ENCODE measurements at regions not wholly inside any gene's neighbourhood (a gene's known extent, or its start where the extent isn't known, plus 50 kb on each side); places are given as distances from the start of the nearest gene placed in this dataset.
"Not testable (repeated sequence)": the region's sequence is repeated elsewhere in the genome, so short reads cannot be mapped to it uniquely, and the experiment has no call there.

DNA sequence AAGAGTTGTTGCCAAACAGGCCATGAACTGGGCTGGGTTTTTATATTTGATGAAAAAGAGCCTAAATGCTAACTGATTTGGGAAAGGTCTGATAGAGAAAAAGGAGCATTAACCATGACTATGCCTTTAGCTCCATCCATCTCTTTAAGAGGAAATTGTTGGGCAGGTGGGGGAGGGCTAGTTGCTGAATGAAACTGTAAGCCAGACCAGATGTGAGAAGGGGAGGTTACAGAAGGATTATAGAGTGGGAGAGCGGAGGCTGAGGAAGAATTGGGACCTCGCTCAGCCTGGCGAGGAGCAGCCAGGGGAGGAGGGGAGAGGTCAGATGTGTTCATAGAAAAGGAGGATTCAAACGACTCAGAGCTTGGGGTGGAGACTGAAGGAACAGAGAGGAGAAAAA lies 74.9 kb upstream of the OTUD4 start:
- TF ChIP-seq CTCF (IDR thresholded peaks at IDR 0.05 in 4 of 5, conservative IDR thresholded peaks at IDR 0.05 in 1 of 5); POLR2A (IDR thresholded peaks at IDR 0.05): not testable (repeated sequence)

Data from gastrocnemius medialis (tissue), 4 donors.